ENCODE measurements at regions not wholly inside any gene's neighbourhood (a gene's known extent, or its start where the extent isn't known, plus 50 kb on each side); places are given as distances from the start of the nearest gene placed in this dataset.

DNA sequence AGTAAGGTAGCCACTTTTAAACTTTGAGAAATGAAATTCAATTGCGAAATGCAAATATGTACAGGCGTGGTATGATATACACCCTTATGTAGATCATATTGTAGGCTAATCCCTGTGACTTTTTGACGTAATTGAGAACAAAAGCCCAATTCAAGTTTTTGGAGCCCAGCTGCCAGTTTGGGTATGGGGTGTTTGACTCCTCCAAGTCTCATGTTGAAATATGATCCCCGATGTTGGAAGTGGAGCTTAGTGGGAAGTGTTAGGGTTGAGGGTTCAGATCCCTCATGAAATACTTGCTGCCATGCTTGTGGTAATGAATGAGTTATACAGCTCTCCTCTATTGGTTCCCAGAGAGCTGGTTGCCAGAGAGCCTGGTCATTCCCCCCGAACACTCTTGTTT is 1666.8 kb downstream of the SUCLG1 start:
- TF ChIP-seq ZNF776 (tag by site-specific recombination; IDR thresholded peaks at IDR 0.05; ENCODE audit: borderline replicate concordance) (no peak), HOXD13 (CRISPR knock-in tag; IDR thresholded peaks at IDR 0.05; ENCODE audit: borderline replicate concordance) (no peak), ZNF626 (tag by site-specific recombination; IDR thresholded peaks at IDR 0.05) (no peak), ZNF48 (tag by site-specific recombination; IDR thresholded peaks at IDR 0.05) (no peak), YY1 (tag by site-specific recombination; IDR thresholded peaks at IDR 0.05) (no peak), ZXDB (tag by site-specific recombination; IDR thresholded peaks at IDR 0.05) (no peak), ZNF274 (IDR thresholded peaks at IDR 0.05; ENCODE audit: low read length) (no peak), ZNF274 (tag by site-specific recombination; IDR thresholded peaks at IDR 0.05; ENCODE audit: borderline replicate concordance) (no peak), ZNF202 (tag by site-specific recombination; IDR thresholded peaks at IDR 0.05; ENCODE audit: borderline replicate concordance) (no peak)
- TF ChIP-seq, protein P1, sequence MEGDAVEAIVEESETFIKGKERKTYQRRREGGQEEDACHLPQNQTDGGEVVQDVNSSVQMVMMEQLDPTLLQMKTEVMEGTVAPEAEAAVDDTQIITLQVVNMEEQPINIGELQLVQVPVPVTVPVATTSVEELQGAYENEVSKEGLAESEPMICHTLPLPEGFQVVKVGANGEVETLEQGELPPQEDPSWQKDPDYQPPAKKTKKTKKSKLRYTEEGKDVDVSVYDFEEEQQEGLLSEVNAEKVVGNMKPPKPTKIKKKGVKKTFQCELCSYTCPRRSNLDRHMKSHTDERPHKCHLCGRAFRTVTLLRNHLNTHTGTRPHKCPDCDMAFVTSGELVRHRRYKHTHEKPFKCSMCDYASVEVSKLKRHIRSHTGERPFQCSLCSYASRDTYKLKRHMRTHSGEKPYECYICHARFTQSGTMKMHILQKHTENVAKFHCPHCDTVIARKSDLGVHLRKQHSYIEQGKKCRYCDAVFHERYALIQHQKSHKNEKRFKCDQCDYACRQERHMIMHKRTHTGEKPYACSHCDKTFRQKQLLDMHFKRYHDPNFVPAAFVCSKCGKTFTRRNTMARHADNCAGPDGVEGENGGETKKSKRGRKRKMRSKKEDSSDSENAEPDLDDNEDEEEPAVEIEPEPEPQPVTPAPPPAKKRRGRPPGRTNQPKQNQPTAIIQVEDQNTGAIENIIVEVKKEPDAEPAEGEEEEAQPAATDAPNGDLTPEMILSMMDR (tag by site-specific recombination; IDR thresholded peaks at IDR 0.05), result no peak
- TF ChIP-seq, protein P2, sequence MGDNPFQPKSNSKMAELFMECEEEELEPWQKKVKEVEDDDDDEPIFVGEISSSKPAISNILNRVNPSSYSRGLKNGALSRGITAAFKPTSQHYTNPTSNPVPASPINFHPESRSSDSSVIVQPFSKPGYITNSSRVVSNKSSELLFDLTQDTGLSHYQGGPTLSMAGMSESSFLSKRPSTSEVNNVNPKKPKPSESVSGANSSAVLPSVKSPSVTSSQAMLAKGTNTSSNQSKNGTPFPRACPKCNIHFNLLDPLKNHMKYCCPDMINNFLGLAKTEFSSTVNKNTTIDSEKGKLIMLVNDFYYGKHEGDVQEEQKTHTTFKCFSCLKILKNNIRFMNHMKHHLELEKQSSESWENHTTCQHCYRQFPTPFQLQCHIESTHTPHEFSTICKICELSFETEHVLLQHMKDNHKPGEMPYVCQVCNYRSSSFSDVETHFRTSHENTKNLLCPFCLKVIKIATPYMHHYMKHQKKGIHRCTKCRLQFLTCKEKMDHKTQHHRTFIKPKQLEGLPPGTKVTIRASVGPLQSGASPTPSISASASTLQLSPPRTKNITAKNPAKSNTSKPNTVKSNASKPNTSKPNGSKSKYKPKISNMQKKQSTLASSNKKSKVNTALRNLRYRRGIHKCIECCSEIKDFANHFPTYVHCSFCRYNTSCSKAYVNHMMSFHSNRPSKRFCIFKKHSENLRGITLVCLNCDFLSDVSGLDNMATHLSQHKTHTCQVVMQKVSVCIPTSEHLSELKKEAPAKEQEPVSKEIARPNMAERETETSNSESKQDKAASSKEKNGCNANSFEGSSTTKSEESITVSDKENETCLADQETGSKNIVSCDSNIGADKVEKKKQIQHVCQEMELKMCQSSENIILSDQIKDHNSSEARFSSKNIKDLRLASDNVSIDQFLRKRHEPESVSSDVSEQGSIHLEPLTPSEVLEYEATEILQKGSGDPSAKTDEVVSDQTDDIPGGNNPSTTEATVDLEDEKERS (tag by site-specific recombination; IDR thresholded peaks at IDR 0.05), result no peak

Measured in HEK293 (cell line).